Stomach smooth muscle (tissue), 2 donors: ENCODE measurements at regions not wholly inside any gene's neighbourhood (a gene's known extent, or its start where the extent isn't known, plus 50 kb on each side); places are given as distances from the start of the nearest gene placed in this dataset.

Source experiments
- H3K27ac ChIP-seq: one replicate; pipeline ENCODE4 v1.7.0; 2013; ENCODE audit warnings: mild to moderate bottlenecking, low read length, inconsistent platforms
- H3K27me3 ChIP-seq, 2 donors: one replicate each; pipeline ENCODE4 v1.7.0; 2013; ENCODE audit warnings: low read length in 2 of 2; ENCODE audit not compliant: insufficient read depth in 2 of 2, control insufficient read depth in 1 of 2
- H3K36me3 ChIP-seq, 2 donors: one replicate each; pipeline ENCODE4 v1.7.0; 2013; ENCODE audit warnings: low read length in 2 of 2; ENCODE audit not compliant: control insufficient read depth in 2 of 2, insufficient read depth in 2 of 2
- H3K4me1 ChIP-seq: one replicate; pipeline ENCODE4 v1.7.0; 2013; ENCODE audit warnings: low read length; ENCODE audit not compliant: control insufficient read depth, insufficient read depth
- H3K4me3 ChIP-seq, 2 donors: one replicate each; pipeline ENCODE4 v1.7.0; 2013; ENCODE audit warnings: low read length in 2 of 2
- H3K9ac ChIP-seq, 2 donors: one replicate each; pipeline ENCODE4 v1.7.0; 2013; ENCODE audit warnings: low read length in 2 of 2, mild to moderate bottlenecking in 1 of 2
- H3K9me3 ChIP-seq, 2 donors: one replicate each; pipeline ENCODE4 v1.7.0; 2013; ENCODE audit warnings: low read length in 2 of 2; ENCODE audit not compliant: control insufficient read depth in 2 of 2
- donor health status: healthy.
- donor health status: Pancreatic carcinoma.

GRCh38 chr4:15148691-15149090 lies 146.4 kb downstream of the CPEB2 start:
- H3K4me1 ChIP-seq = peaks cover 12% of the 10 kb centered on the region
- H3K27me3 ChIP-seq = no peaks in the 10 kb centered on the region

GRCh38 chr4:15149234-15149838 lies 147.1 kb downstream of the CPEB2 start:
- Histone ChIP-seq H3K27ac (no peak overlapping the region), H3K4me3 (peak overlapping the region in 1 of 2 donors; percentile 15), H3K36me3 (no peaks in the 10 kb centered on the region), H3K4me1 (peaks cover 12% of the 10 kb centered on the region), H3K9ac (no peak overlapping the region), H3K9me3 (no peaks in the 10 kb centered on the region), H3K27me3 (no peaks in the 10 kb centered on the region)

More at GRCh38 chr4:15148691-15149090, 146.4 kb downstream of the CPEB2 start:
- Histone ChIP-seq H3K4me3 (no peak overlapping the region), H3K9ac (no peak overlapping the region), H3K36me3 (no peaks in the 10 kb centered on the region), H3K9me3 (no peaks in the 10 kb centered on the region), H3K27ac (no peak overlapping the region)

GRCh38 chr4:15149839-15150592 lies 147.7 kb downstream of the CPEB2 start:
- H3K4me1 ChIP-seq = peaks cover 12% of the 10 kb centered on the region
- no peaks in the 10 kb centered on the region for H3K36me3 ChIP-seq
- no peak overlapping the region for H3K9ac ChIP-seq
- H3K4me3 ChIP-seq = peak overlapping the region in 1 of 2 donors; percentile 15
- no peaks in the 10 kb centered on the region for H3K9me3 ChIP-seq
- peak overlapping the region; percentile 31 for H3K27ac ChIP-seq
- no peaks in the 10 kb centered on the region for H3K27me3 ChIP-seq

- peak overlapping the region; percentile 31 for H3K27ac ChIP-seq
Measured at GRCh38 chr4:15150631-15151030, 148.3 kb downstream of the CPEB2 start.

GRCh38 chr4:15151033-15151432 lies 148.8 kb downstream of the CPEB2 start:
- Histone ChIP-seq H3K4me3 (no peak overlapping the region), H3K4me1 (peaks cover 12% of the 10 kb centered on the region), H3K9me3 (no peaks in the 10 kb centered on the region), H3K9ac (no peak overlapping the region), H3K27me3 (no peaks in the 10 kb centered on the region), H3K27ac (no peak overlapping the region), H3K36me3 (no peaks in the 10 kb centered on the region)

More at GRCh38 chr4:15150631-15151030, 148.3 kb downstream of the CPEB2 start:
- Histone ChIP-seq H3K9me3 (no peaks in the 10 kb centered on the region), H3K4me3 (no peak overlapping the region), H3K36me3 (no peaks in the 10 kb centered on the region), H3K27me3 (no peaks in the 10 kb centered on the region), H3K9ac (no peak overlapping the region), H3K4me1 (peaks cover 12% of the 10 kb centered on the region)

GRCh38 chr4:15153662-15154061 lies 151.4 kb downstream of the CPEB2 start:
- H3K9ac ChIP-seq = no peak overlapping the region
- H3K27ac ChIP-seq = no peak overlapping the region
- no peaks in the 10 kb centered on the region for H3K27me3 ChIP-seq
- no peaks in the 10 kb centered on the region for H3K36me3 ChIP-seq
- no peaks in the 10 kb centered on the region for H3K9me3 ChIP-seq
- H3K4me3 ChIP-seq = no peak overlapping the region
- H3K4me1 ChIP-seq = peaks cover 12% of the 10 kb centered on the region

- Histone ChIP-seq H3K27ac (no peak overlapping the region), H3K9me3 (no peaks in the 10 kb centered on the region), H3K4me1 (no peaks in the 10 kb centered on the region), H3K36me3 (no peaks in the 10 kb centered on the region), H3K27me3 (no peaks in the 10 kb centered on the region), H3K9ac (no peak overlapping the region), H3K4me3 (no peak overlapping the region)
Measured at GRCh38 chr4:15158406-15159091, 156.3 kb downstream of the CPEB2 start.

GRCh38 chr4:15159477-15160019 lies 157.3 kb downstream of the CPEB2 start:
- H3K4me3 ChIP-seq = no peak overlapping the region
- H3K36me3 ChIP-seq = no peaks in the 10 kb centered on the region
- no peaks in the 10 kb centered on the region for H3K9me3 ChIP-seq
- no peak overlapping the region for H3K27ac ChIP-seq
- H3K27me3 ChIP-seq = no peaks in the 10 kb centered on the region
- no peaks in the 10 kb centered on the region for H3K4me1 ChIP-seq
- no peak overlapping the region for H3K9ac ChIP-seq

- Histone ChIP-seq H3K9me3 (no peaks in the 10 kb centered on the region), H3K9ac (no peak overlapping the region), H3K27me3 (no peaks in the 10 kb centered on the region), H3K4me3 (no peak overlapping the region), H3K36me3 (no peaks in the 10 kb centered on the region), H3K4me1 (no peaks in the 10 kb centered on the region), H3K27ac (no peak overlapping the region)
Measured at GRCh38 chr4:15161439-15161838, 159.2 kb downstream of the CPEB2 start.

- Histone ChIP-seq H3K4me3 (no peak overlapping the region), H3K9ac (no peak overlapping the region), H3K27me3 (no peaks in the 10 kb centered on the region), H3K4me1 (no peaks in the 10 kb centered on the region), H3K36me3 (no peaks in the 10 kb centered on the region), H3K27ac (no peak overlapping the region), H3K9me3 (no peaks in the 10 kb centered on the region)
Measured at GRCh38 chr4:15162046-15162445, 159.8 kb downstream of the CPEB2 start.
